B cell (primary cell): ENCODE measurements at regions not wholly inside any gene's neighbourhood (a gene's known extent, or its start where the extent isn't known, plus 50 kb on each side); places are given as distances from the start of the nearest gene placed in this dataset.

Source experiments
- ATAC-seq: fragments of 200-7000 bp; cut with Tn5 transposase; one replicate; pipeline ENCODE4 v1.10.0; 2021; ENCODE audit warnings: low read depth, mild to moderate bottlenecking, moderate number of reproducible peaks, moderate library complexity
- CTCF ChIA-PET: fragments of 350-600 bp; sonication (Branson Sonifier 250); formaldehyde crosslinking; loops from one replicate; lab custom pipeline; 2021; ENCODE audit warnings: antibody characterized with exemption, inconsistent platforms; lab: Charles Lee
- POLR2A ChIA-PET: fragments of 350-600 bp; sonication (Branson Sonifier 250); formaldehyde crosslinking; loops from one replicate; lab custom pipeline; 2021; ENCODE audit warnings: antibody characterized with exemption; lab: Charles Lee
- DNase-seq: peaks from one replicate; pipeline ENCODE4 v3.0.0; 2013
- H2AFZ ChIP-seq: 2 replicates; pipeline ENCODE4 v1.6.1; 2012; ENCODE audit warnings: mild to moderate bottlenecking, low read depth, low read length; ENCODE audit not compliant: insufficient read depth, poor library complexity, severe bottlenecking
- H3K27ac ChIP-seq, 2 donors: 1 replicate in 1 of 2; 2 replicates in 1 of 2; pipeline ENCODE4 v1.5.1; 2012 to 2013; ENCODE audit warnings: low read length in 2 of 2, mild to moderate bottlenecking in 2 of 2, moderate library complexity in 1 of 2
- H3K27me3 ChIP-seq, 4 experiments: fragments of 200-600 bp in 1 of 4; sonication (generic) in 1 of 4; replicated peaks in 1 of 4; 1 replicate in 2 of 4; 2 replicates in 2 of 4; pipeline versions ENCODE4 v1.6.1 to v1.7.0; 2013 to 2016; ENCODE audit warnings: low read length in 3 of 4, mild to moderate bottlenecking in 2 of 4, mixed read lengths in 1 of 4, moderate library complexity in 1 of 4; ENCODE audit not compliant: insufficient read depth in 4 of 4, control insufficient read depth in 3 of 4; ENCODE audit errors: control extremely low read depth in 1 of 4
- H3K36me3 ChIP-seq, 2 experiments: replicated peaks in 1 of 2; 1 replicate in 1 of 2; 2 replicates in 1 of 2; pipeline versions ENCODE4 v1.6.1 to v1.7.1; 2013; ENCODE audit warnings: low read length in 1 of 2; ENCODE audit not compliant: insufficient read depth in 2 of 2, control insufficient read depth in 1 of 2; ENCODE audit errors: control extremely low read depth in 1 of 2, extremely low read depth in 1 of 2
- H3K4me1 ChIP-seq, 2 donors: fragments of 200-600 bp in 1 of 2; sonication (generic) in 1 of 2; 1 replicate in 1 of 2; 2 replicates in 1 of 2; pipeline versions ENCODE4 v1.5.1 to v1.6.1; 2013 to 2017; ENCODE audit warnings: low read length in 2 of 2; ENCODE audit not compliant: control insufficient read depth in 2 of 2, insufficient read depth in 2 of 2
- H3K4me2 ChIP-seq: replicated peaks from 2 replicates; pipeline ENCODE3; 2012; ENCODE audit warnings: mild to moderate bottlenecking, low read depth, low read length; ENCODE audit not compliant: poor library complexity, severe bottlenecking
- H3K4me3 ChIP-seq, 5 experiments: fragments of 200-600 bp in 1 of 5; sonication (generic) in 1 of 5; 1 replicate in 3 of 5; 2 replicates in 2 of 5; pipeline versions ENCODE4 v1.5.1 to v1.7.0; 2011 to 2016; ENCODE audit warnings: low read length in 4 of 5, mild to moderate bottlenecking in 4 of 5, low read depth in 2 of 5, control low read depth in 1 of 5, moderate library complexity in 1 of 5; ENCODE audit not compliant: insufficient read depth in 1 of 5; ENCODE audit errors: control extremely low read depth in 1 of 5, extremely low read depth in 1 of 5
- H3K79me2 ChIP-seq: fragments of 200-600 bp; sonication (generic); one replicate; pipeline ENCODE4 v1.6.0; 2016; ENCODE audit warnings: low read length; ENCODE audit not compliant: control insufficient read depth, insufficient read depth
- H3K9ac ChIP-seq: fragments of 200-600 bp; sonication (generic); 2 replicates; pipeline ENCODE4 v1.6.1; 2017; ENCODE audit warnings: mild to moderate bottlenecking, low read length, moderate library complexity
- H3K9me3 ChIP-seq, 3 donors: one replicate each; pipeline versions ENCODE4 v1.6.1 to v1.7.1; 2013; ENCODE audit warnings: low read length in 2 of 3; ENCODE audit not compliant: control insufficient read depth in 2 of 3, insufficient read depth in 1 of 3; ENCODE audit errors: control extremely low read depth in 1 of 3
- H4K20me1 ChIP-seq: 2 replicates; pipeline ENCODE4 v1.6.0; 2012; ENCODE audit warnings: mild to moderate bottlenecking, low read length; ENCODE audit not compliant: insufficient read depth, control insufficient read depth, poor library complexity, severe bottlenecking
- H3K27ac Mint-ChIP-seq: one replicate; pipeline ENCODE4 v1.8.0; 2021; ENCODE audit warnings: mixed read lengths
- H3K27me3 Mint-ChIP-seq: one replicate; pipeline ENCODE4 v1.8.0; 2021; ENCODE audit warnings: mixed read lengths
- H3K4me1 Mint-ChIP-seq: one replicate; pipeline ENCODE4 v1.8.0; 2021; ENCODE audit warnings: mixed read lengths
- H3K4me3 Mint-ChIP-seq: one replicate; pipeline ENCODE4 v1.8.0; 2021; ENCODE audit warnings: mixed read lengths
- H3K9me3 Mint-ChIP-seq: one replicate; pipeline ENCODE4 v1.8.0; 2022; ENCODE audit warnings: mixed read lengths; ENCODE audit not compliant: insufficient read depth
- CTCF ChIP-seq: fragments of 200-600 bp; IDR thresholded peaks from one replicate; pipeline ENCODE4 v1.8.0; 2022; ENCODE audit warnings: antibody characterized with exemption, mild to moderate bottlenecking
- EZH2 ChIP-seq: IDR thresholded peaks from 2 replicates; pipeline ENCODE4 v1.6.1; 2012; ENCODE audit warnings: borderline replicate concordance, low read depth, mild to moderate bottlenecking, moderate library complexity, low read length; ENCODE audit not compliant: insufficient read depth, poor library complexity, severe bottlenecking
- WGBS: methylation state at CpG from one replicate; pipeline ENCODE4 v1.1.5; 2013; ENCODE audit warnings: missing lambda C conversion rate; ENCODE audit not compliant: insufficient coverage; 5-methylcytosine and 5-hydroxymethylcytosine counted together
- intact Hi-C: fragments of 100-400 bp; cut with micrococcal nuclease; formaldehyde crosslinking; loops from one replicate; pipeline ENCODE4 v1.10.0; 2022

- no peaks in the 10 kb centered on the region for H3K4me1 Mint-ChIP-seq
- Histone ChIP-seq H3K9ac (no peak overlapping the region), H3K4me3 (no peak overlapping the region), H3K4me2 (no peak overlapping the region), H3K27ac (no peak overlapping the region), H3K36me3 (no peaks in the 10 kb centered on the region), H4K20me1 (no peaks in the 10 kb centered on the region), H2AFZ (no peak overlapping the region), H3K9me3 (no peaks in the 10 kb centered on the region), H3K79me2 (no peaks in the 10 kb centered on the region), H3K4me1 (no peaks in the 10 kb centered on the region), H3K27me3 (no peaks in the 10 kb centered on the region)
- H3K9me3 Mint-ChIP-seq: no peaks in the 10 kb centered on the region
- H3K4me3 Mint-ChIP-seq: no peak overlapping the region
- no peak overlapping the region for H3K27ac Mint-ChIP-seq
- DNase-seq: no peak
- no peak for TF ChIP-seq CTCF
- TF ChIP-seq EZH2: no peak
- POLR2A ChIA-PET: no interaction called here
- no peak for ATAC-seq
- no peaks in the 10 kb centered on the region for H3K27me3 Mint-ChIP-seq
- no CpG with 5 or more reads among the region's 2 CpGs for WGBS
- CTCF ChIA-PET: no interaction called here
- intact Hi-C loops: no loop called here
Observed at GRCh38 chr21:16215663-16216183, 485.9 kb downstream of the USP25 start.

GRCh38 chr21:16216288-16216962 is 486.6 kb downstream of the USP25 start:
- H3K4me3 Mint-ChIP-seq: no peak overlapping the region
- ATAC-seq: no peak
- Histone ChIP-seq H3K4me3 (no peak overlapping the region), H3K79me2 (no peaks in the 10 kb centered on the region), H3K36me3 (no peaks in the 10 kb centered on the region), H3K27ac (no peak overlapping the region), H3K4me1 (no peaks in the 10 kb centered on the region), H3K27me3 (no peaks in the 10 kb centered on the region), H4K20me1 (no peaks in the 10 kb centered on the region), H3K9ac (no peak overlapping the region), H3K9me3 (no peaks in the 10 kb centered on the region), H2AFZ (no peak overlapping the region), H3K4me2 (no peak overlapping the region)
- H3K27ac Mint-ChIP-seq: no peak overlapping the region
- no peak for DNase-seq
- 100% methylated on average over 1 of the region's 3 CpGs for whole genome bisulfite sequencing
- no peaks in the 10 kb centered on the region for H3K27me3 Mint-ChIP-seq
- intact Hi-C loops: no loop called here
- CTCF ChIA-PET: no interaction called here
- POLR2A ChIA-PET: no interaction called here
- no peaks in the 10 kb centered on the region for H3K9me3 Mint-ChIP-seq
- no peaks in the 10 kb centered on the region for H3K4me1 Mint-ChIP-seq
- no peak for TF ChIP-seq CTCF
- no peak for TF ChIP-seq EZH2
